ENCODE measurements at regions not wholly inside any gene's neighbourhood (a gene's known extent, or its start where the extent isn't known, plus 50 kb on each side); places are given as distances from the start of the nearest gene placed in this dataset.
A peak's percentile ranks its signal among the peaks of the same experiment; 100 is the strongest.
"Not testable (repeated sequence)": the region's sequence is repeated elsewhere in the genome, so short reads cannot be mapped to it uniquely, and the experiment has no call there.

DNA sequence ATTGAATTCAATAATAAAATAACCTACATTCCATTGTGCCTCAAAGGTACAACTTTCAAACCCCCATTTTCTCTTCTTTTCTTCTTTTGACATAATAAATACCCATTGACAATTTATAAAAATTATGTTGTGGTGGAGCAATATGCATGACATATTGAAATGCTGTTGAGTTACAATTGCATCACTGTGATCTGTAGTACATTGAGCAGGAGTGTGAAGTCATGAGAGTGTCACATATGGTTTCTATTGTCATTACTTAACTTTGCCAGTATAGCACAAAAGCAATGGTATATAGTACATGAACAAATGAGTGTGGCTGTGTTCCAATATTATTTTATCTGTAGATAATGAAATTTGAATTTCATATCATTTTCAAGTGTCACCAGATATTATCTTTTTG, 441.3 kb downstream of the GJA1 start:
- no peak for DNase-seq (ENCODE audit: low read depth)

DNA sequence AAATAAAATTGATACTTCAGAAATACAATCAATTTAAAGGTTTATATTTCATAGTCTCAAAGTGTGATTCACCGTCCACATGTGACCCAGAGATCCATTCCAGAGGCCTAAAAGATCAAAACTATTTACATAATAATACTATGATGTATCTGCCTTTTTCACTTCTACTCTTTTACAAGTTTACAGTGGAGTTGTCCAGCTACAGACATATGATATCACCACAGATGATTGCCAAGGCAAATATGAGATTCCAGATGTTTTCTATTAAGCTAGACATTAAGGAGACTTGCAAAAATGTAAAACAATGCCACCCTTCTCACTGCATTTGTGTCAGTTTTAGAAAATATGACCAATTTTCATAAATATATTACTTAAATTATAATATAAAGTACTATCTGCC, 443.7 kb downstream of the GJA1 start:
- peak; percentile 87 for DNase-seq (ENCODE audit: low read depth)

- DNase-seq (ENCODE audit: low read depth) = no peak
Measured at GRCh38 chr6:121880831-121881230, 445.4 kb downstream of the GJA1 start.

DNA sequence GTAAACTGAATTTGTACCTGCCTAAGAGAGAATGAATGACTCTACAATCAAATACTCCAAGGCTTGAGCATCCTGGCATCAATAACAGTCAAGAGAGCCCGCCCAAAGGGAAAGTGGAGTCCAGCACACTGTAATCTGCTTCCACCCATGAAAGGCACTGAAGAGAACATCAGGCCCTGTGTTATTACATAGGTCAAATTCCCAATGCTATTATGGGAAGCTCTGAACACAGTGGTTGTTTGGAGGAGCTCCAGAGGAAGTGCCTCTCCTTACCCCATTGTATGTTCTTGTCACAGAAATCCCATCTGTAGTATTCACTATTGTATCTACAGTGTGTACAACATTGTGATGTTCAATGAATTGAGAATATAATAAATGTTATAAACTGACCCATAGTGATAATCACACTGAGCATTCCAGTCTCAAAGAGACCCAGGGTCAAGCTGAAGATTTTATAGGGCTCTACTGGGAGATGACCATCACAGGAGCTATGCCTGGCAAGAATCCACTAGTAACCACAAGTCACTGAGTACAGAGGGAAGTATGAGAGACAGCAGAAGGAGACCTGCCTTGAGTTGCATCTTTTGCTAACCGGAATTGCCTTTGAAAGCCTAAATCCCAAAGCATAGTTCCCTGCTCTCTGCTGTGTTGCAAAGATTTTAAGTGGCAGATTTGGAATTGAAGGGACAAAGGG, 446.7 kb downstream of the GJA1 start:
- peak; percentile 94 for DNase-seq (ENCODE audit: low read depth)

DNA sequence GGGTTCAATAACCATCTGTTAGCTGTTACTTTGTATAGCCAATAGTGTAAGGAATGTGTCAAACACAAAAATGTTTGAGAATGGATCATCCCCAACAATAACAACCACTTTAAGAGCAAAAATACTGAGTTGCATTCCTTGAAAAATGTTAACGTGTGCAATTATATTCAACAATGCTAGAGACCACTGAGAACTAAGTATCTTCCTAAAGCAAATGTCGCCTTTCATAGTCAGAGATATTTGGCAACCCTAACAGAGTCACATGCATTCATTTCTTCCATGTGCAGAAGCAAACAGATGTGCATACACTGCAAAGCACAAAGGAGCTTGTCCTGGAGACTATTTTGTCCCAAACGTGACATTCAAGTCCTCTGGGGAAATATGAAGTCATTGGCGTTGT, 448.6 kb downstream of the GJA1 start:
- DNase-seq (ENCODE audit: low read depth) = peak; percentile 34

DNA sequence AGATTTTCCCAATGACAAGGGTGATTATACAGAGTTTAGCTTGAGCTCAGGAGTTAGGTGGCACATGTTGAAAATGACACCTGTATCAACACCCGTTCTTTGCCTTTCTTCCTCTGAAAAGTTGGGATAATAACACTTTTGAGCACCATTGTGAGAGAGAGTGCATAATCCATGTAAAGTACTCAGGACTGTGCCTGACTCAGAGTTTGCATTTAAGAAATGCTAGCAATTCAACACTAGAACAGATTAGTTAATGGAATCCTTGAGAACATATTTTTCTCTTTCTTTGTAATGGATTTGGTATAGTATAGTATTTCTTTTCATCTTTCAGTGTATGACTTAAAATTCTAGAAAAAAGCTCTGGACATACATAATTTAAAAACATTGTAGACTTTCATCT, 449.2 kb downstream of the GJA1 start:
- peak; percentile 59 for DNase-seq (ENCODE audit: low read depth)

- DNase-seq (ENCODE audit: low read depth) = peak; percentile 89
Measured at GRCh38 chr6:121885399-121886152, 450.1 kb downstream of the GJA1 start.

- DNase-seq (ENCODE audit: low read depth) = peak; percentile 76
Measured at GRCh38 chr6:121886223-121886830, 450.9 kb downstream of the GJA1 start.

- no peak for DNase-seq (ENCODE audit: low read depth)
Measured at GRCh38 chr6:121887724-121888123, 452.3 kb downstream of the GJA1 start.

DNA sequence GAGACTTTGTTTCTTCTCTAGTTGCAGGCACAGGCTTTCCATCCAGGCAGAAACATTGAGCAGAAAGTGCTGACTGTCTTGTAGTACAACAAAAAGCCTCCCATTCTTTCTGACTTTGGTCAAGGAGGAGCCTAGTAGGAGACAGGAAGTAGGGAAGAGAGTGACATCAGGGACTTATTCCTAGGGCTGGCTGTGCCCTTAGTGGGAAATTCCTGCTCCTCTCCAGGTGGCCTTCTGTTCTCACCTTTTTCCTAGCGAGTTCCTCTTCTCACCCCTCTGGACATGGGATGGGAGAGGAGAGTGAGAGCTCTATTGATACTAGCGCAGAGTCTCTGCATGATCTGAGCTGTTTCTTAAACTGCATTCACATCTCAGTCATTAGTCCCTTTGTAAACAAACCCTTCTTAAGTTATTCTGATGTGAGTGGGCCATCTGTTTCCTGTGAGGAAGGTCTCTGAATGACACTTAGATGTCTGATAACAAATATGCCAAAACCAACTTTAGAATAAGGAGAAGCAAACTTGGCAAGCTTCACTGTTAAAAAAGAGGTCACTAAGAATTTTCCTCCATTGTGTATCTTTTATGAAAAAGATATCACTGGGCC, 455.0 kb downstream of the GJA1 start:
- no peak for DNase-seq (ENCODE audit: low read depth)

GRCh38 chr6:121895731-121896130, 460.3 kb downstream of the GJA1 start:
- not testable (repeated sequence) for DNase-seq (ENCODE audit: low read depth)

- DNase-seq (ENCODE audit: low read depth) = no peak
Measured at GRCh38 chr6:121896363-121896762, 460.9 kb downstream of the GJA1 start.

- no peak for DNase-seq (ENCODE audit: low read depth)
Measured at GRCh38 chr6:121896771-121897170, 461.3 kb downstream of the GJA1 start.

- peak; percentile 58 for DNase-seq (ENCODE audit: low read depth)
Measured at GRCh38 chr6:121897337-121897760, 461.9 kb downstream of the GJA1 start.

DNA sequence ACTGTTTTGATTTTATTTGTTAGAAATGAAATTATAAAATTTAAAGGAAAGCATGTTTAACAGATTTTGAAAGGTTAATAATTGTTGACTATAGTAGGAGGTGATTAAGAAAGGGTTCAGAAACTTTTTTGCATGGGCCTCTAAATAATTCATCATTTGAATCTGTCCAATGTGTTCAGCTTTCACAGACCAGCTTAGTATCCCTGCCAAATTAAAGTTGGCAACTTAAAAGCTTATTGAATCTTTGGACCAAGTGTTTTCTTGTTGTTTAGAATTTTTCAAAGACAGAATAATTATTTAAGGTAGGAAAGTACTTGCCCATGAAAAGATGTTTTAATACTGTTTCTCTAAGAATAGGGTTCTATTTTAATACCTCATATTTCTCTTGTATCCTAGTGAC, 466.0 kb downstream of the GJA1 start:
- DNase-seq (ENCODE audit: low read depth) = no peak

DNA sequence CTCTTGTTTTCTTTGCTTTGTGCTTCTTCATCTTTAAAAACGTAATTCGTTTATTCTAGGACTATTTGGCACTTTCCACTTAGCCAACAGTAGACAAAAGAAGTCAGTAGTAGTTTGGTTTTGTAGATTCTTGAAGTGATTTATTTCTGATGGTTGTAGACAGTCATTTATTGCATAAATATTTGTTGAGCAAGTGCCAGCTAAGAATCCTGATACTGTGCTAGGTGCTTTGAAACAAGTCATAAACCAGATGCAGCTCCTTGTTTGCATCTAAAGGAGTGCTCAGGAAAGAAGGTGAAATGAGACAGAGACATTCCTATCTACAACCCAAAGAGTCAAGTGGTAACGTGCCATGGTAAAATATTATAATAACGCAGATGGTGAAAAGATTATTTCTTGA, 469.1 kb downstream of the GJA1 start:
- no peak for DNase-seq (ENCODE audit: low read depth)

DNA sequence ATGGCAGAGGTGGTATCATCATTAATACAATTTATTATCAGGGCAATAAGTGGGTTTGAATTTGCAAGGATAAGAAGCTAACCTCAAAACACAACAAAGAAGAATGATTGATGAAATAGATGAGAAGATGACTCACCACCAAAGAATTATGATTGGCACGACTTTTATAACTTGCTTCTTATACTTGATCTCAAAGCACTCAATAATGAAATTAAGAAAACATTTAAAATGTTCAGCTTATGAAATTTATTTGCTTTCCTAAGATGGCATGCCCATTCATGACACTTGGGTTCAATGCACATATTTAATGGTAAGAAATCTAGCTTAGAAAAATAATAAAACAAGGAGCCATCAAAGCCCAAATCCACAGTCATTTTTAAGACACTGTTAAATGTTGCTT, 477.5 kb downstream of the GJA1 start:
- DNase-seq (ENCODE audit: low read depth) = no peak

GRCh38 chr6:121917263-121917829, 481.9 kb downstream of the GJA1 start:
- no peak for DNase-seq (ENCODE audit: low read depth)

DNA sequence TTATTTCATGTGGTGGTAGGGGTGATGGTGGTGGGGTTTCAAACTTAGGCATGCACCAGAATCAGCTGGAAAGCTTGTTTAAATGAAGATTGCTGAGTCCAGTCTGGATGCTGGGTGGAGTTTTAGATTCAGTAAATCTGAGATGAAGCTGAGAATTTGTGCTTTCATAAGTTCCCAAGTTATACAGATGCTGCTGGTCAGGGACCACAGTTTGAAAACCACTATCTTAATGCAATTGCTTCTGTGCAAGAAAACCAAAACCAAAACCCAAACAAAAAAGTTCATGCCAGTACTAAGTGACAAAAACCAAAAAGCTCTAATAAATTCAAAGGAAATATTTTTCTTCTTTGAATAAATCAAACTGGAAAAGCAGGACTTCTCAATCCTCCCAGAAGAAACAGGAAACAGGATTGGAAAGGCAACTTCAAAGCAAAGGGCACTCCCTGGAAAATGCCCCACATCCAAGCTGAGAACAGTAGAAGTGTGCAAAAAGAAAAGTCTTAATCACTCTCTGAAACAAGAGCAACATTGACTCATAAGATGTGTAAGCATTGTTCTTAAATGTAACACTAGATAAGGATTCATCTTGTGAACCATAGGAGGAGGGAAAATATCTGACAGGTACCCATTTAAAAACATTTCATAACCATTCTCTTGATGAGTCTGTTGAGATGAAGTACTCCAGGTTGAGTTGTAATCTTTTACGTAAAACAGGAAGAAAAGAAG, 481.5 kb upstream of the HSF2 start:
- DNase-seq (ENCODE audit: low read depth) = no peak

GRCh38 chr6:121920616-121921015, 478.8 kb upstream of the HSF2 start:
- DNase-seq (ENCODE audit: low read depth) = no peak

GRCh38 chr6:121925024-121925423, 474.4 kb upstream of the HSF2 start:
- DNase-seq (ENCODE audit: low read depth) = peak; percentile 45
